ENCODE measurements at regions not wholly inside any gene's neighbourhood (a gene's known extent, or its start where the extent isn't known, plus 50 kb on each side); places are given as distances from the start of the nearest gene placed in this dataset.

DNA sequence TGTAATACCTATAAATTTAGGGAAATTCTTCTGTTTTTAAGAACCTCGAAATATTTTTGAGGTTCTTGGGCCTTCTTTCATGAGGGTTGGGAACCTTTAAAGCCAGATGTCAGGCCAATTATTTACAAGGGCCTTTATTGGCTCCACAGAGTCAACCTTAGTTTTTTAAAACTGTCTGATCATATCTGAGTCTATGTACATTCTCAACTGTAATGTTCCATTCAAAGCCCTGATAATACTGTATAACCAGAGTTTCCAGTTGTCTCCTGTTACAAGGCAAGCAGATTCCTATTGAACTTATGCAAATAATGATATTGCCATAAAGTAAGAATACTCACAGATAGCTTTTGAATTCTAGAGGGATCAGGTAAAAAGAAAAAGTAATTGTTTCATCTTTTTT is 545.5 kb downstream of the EPM2A start:
- no peaks in the 10 kb centered on the region for H3K9me2 ChIP-seq (replicated peaks; ENCODE audit: control insufficient read depth, low read length)

DNA sequence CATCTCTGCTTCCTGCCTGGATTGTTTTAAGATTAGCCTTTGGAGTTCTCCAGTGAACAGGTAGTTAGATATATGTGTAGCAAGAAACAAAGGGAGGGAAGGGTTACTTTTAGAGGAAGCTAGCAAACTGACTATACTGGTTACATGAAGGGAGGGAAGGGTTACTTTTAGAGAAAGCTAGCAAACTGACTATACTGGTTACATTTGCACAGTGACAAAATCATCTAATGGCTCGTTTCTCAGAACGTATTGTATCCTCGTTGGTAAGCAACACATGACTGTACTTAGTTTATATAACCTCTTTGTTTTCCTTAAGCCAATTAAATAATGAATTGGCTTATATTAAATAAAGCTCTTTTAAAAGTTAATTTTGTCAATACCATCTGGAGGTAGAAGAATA is 540.9 kb downstream of the EPM2A start:
- Histone ChIP-seq H3K4me1 (ENCODE audit: control insufficient read depth, low read length) (no peaks in the 10 kb centered on the region), H3F3A (ENCODE audit: control insufficient read depth, insufficient read depth) (no peaks in the 10 kb centered on the region), H3K36me3 (ENCODE audit: control insufficient read depth, low read length) (no peaks in the 10 kb centered on the region), H3K9me2 (replicated peaks; ENCODE audit: control insufficient read depth, low read length) (no peaks in the 10 kb centered on the region), H3K79me2 (ENCODE audit: control insufficient read depth, low read length) (no peaks in the 10 kb centered on the region), H3K4me2 (ENCODE audit: low read length) (no peak overlapping the region), H3K4me3 (ENCODE audit: low read length) (no peak overlapping the region), H3K27ac (ENCODE audit: low read depth, low read length) (no peak overlapping the region), H3K9me3 (ENCODE audit: control insufficient read depth, insufficient read depth, low read length) (no peaks in the 10 kb centered on the region), H3K27me3 (ENCODE audit: control insufficient read depth, low read length) (no peaks in the 10 kb centered on the region), H4K20me1 (ENCODE audit: control insufficient read depth, insufficient read depth, low read depth, low read length) (no peaks in the 10 kb centered on the region)
- TF ChIP-seq, protein P1, sequence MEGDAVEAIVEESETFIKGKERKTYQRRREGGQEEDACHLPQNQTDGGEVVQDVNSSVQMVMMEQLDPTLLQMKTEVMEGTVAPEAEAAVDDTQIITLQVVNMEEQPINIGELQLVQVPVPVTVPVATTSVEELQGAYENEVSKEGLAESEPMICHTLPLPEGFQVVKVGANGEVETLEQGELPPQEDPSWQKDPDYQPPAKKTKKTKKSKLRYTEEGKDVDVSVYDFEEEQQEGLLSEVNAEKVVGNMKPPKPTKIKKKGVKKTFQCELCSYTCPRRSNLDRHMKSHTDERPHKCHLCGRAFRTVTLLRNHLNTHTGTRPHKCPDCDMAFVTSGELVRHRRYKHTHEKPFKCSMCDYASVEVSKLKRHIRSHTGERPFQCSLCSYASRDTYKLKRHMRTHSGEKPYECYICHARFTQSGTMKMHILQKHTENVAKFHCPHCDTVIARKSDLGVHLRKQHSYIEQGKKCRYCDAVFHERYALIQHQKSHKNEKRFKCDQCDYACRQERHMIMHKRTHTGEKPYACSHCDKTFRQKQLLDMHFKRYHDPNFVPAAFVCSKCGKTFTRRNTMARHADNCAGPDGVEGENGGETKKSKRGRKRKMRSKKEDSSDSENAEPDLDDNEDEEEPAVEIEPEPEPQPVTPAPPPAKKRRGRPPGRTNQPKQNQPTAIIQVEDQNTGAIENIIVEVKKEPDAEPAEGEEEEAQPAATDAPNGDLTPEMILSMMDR (IDR thresholded peaks at IDR 0.05; ENCODE audit: low read depth, low read length, poor library complexity, severe bottlenecking): no peak
- no peak for TF ChIP-seq EZH2phosphoT487 (IDR thresholded peaks at IDR 0.05; ENCODE audit: borderline replicate concordance, low read length)

More for the DNA sequence above, 545.5 kb downstream of the EPM2A start:
- no peaks in the 10 kb centered on the region for H3K4me1 ChIP-seq (ENCODE audit: control insufficient read depth, low read length)
- H4K20me1 ChIP-seq (ENCODE audit: control insufficient read depth, insufficient read depth, low read depth, low read length): no peaks in the 10 kb centered on the region
- no peak overlapping the region for H3K4me3 ChIP-seq (ENCODE audit: low read length)
- H3K79me2 ChIP-seq (ENCODE audit: control insufficient read depth, low read length): no peaks in the 10 kb centered on the region
- no peaks in the 10 kb centered on the region for H3K36me3 ChIP-seq (ENCODE audit: control insufficient read depth, low read length)
- H3K4me2 ChIP-seq (ENCODE audit: low read length): no peak overlapping the region
- no peaks in the 10 kb centered on the region for H3K9me3 ChIP-seq (ENCODE audit: control insufficient read depth, insufficient read depth, low read length)
- no peak overlapping the region for H3K27ac ChIP-seq (ENCODE audit: low read depth, low read length)
- no peaks in the 10 kb centered on the region for H3K27me3 ChIP-seq (ENCODE audit: control insufficient read depth, low read length)
- no peaks in the 10 kb centered on the region for H3F3A ChIP-seq (ENCODE audit: control insufficient read depth, insufficient read depth)
- TF ChIP-seq, protein P1 (IDR thresholded peaks at IDR 0.05; ENCODE audit: low read depth, low read length, poor library complexity, severe bottlenecking): no peak
- no peak for TF ChIP-seq EZH2phosphoT487 (IDR thresholded peaks at IDR 0.05; ENCODE audit: borderline replicate concordance, low read length)

DNA sequence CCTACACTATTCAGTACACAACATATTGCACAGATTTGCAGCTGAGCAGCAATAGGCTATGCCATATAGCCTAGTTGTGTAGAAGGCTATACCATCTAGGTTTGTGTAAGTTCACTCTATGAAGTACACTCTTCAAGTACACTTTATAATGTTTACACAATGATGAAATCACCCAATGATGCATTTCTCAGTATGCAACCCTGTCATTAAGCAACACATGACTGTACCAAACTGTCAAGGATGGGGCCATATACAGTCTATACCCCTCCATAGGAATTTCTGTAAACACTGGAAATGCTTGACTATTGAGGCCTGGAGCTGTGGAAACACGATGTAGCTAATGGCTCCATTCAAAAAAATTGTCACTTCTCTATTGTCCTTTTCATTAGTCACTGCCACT is 535.4 kb downstream of the EPM2A start:
- no peaks in the 10 kb centered on the region for H3K9me2 ChIP-seq (replicated peaks; ENCODE audit: control insufficient read depth, low read length)
- no peaks in the 10 kb centered on the region for H3K9me3 ChIP-seq (ENCODE audit: control insufficient read depth, insufficient read depth, low read length)
- TF ChIP-seq, protein P1 (IDR thresholded peaks at IDR 0.05; ENCODE audit: low read depth, low read length, poor library complexity, severe bottlenecking): no peak
- TF ChIP-seq EZH2phosphoT487 (IDR thresholded peaks at IDR 0.05; ENCODE audit: borderline replicate concordance, low read length): no peak
- no peak overlapping the region for H3K4me3 ChIP-seq (ENCODE audit: low read length)
- H3K79me2 ChIP-seq (ENCODE audit: control insufficient read depth, low read length): no peaks in the 10 kb centered on the region
- no peaks in the 10 kb centered on the region for H3K36me3 ChIP-seq (ENCODE audit: control insufficient read depth, low read length)
- H4K20me1 ChIP-seq (ENCODE audit: control insufficient read depth, insufficient read depth, low read depth, low read length): no peaks in the 10 kb centered on the region
- no peak overlapping the region for H3K27ac ChIP-seq (ENCODE audit: low read depth, low read length)
- H3K4me1 ChIP-seq (ENCODE audit: control insufficient read depth, low read length): no peaks in the 10 kb centered on the region
- no peaks in the 10 kb centered on the region for H3K27me3 ChIP-seq (ENCODE audit: control insufficient read depth, low read length)
- H3K4me2 ChIP-seq (ENCODE audit: low read length): no peak overlapping the region
- no peaks in the 10 kb centered on the region for H3F3A ChIP-seq (ENCODE audit: control insufficient read depth, insufficient read depth)

DNA sequence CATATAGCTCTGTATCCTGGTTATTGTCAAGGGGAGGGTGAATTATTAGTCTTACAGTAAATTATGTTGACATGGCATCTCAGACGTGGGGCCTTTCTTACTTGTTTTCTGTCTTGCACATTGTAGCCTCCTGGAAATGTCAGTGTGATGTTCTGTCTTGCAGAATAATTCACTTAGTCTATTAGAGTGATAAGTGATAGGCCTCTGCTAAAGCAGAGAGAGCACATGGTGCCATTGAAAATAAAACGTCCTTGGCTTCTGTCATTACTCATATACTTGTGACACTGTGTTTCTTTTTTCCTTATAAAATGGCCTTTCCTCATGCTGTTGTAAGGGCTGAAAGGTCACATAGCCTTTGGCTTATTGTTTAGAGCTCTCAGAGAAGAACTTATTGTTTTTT is 531.0 kb downstream of the EPM2A start:
- H3F3A ChIP-seq (ENCODE audit: control insufficient read depth, insufficient read depth): no peaks in the 10 kb centered on the region
- no peak overlapping the region for H3K4me2 ChIP-seq (ENCODE audit: low read length)
- no peak overlapping the region for H3K27ac ChIP-seq (ENCODE audit: low read depth, low read length)
- TF ChIP-seq EZH2phosphoT487 (IDR thresholded peaks at IDR 0.05; ENCODE audit: borderline replicate concordance, low read length): no peak
- TF ChIP-seq, protein P1 (IDR thresholded peaks at IDR 0.05; ENCODE audit: low read depth, low read length, poor library complexity, severe bottlenecking): no peak
- H3K9me3 ChIP-seq (ENCODE audit: control insufficient read depth, insufficient read depth, low read length): no peaks in the 10 kb centered on the region
- no peaks in the 10 kb centered on the region for H3K4me1 ChIP-seq (ENCODE audit: control insufficient read depth, low read length)
- no peak overlapping the region for H3K4me3 ChIP-seq (ENCODE audit: low read length)
- no peaks in the 10 kb centered on the region for H4K20me1 ChIP-seq (ENCODE audit: control insufficient read depth, insufficient read depth, low read depth, low read length)
- no peaks in the 10 kb centered on the region for H3K9me2 ChIP-seq (replicated peaks; ENCODE audit: control insufficient read depth, low read length)
- no peaks in the 10 kb centered on the region for H3K27me3 ChIP-seq (ENCODE audit: control insufficient read depth, low read length)
- no peaks in the 10 kb centered on the region for H3K79me2 ChIP-seq (ENCODE audit: control insufficient read depth, low read length)
- no peaks in the 10 kb centered on the region for H3K36me3 ChIP-seq (ENCODE audit: control insufficient read depth, low read length)
